ENCODE measurements at regions not wholly inside any gene's neighbourhood (a gene's known extent, or its start where the extent isn't known, plus 50 kb on each side); places are given as distances from the start of the nearest gene placed in this dataset.
"Not testable (repeated sequence)": the region's sequence is repeated elsewhere in the genome, so short reads cannot be mapped to it uniquely, and the experiment has no call there.

- Histone ChIP-seq H3K4me2 (ENCODE audit: control insufficient read depth, insufficient read depth) (no peak overlapping the region), H3K4me1 (ENCODE audit: control insufficient read depth, insufficient read depth, low read length) (no peaks in the 10 kb centered on the region), H4K20me1 (ENCODE audit: control insufficient read depth, insufficient read depth) (no peaks in the 10 kb centered on the region), H3K9me3 (replicated peaks; ENCODE audit: control insufficient read depth, insufficient read depth, low read length) (no peaks in the 10 kb centered on the region), H3K27me3 (replicated peaks in 1 of 2; ENCODE audit: control insufficient read depth in 2 of 2, insufficient read depth in 2 of 2, low read length in 1 of 2) (peaks cover 0 to 3% of the 10 kb centered on the region in 2 experiments; a peak in 3 of 4 replicates), H3K9ac (ENCODE audit: control insufficient read depth, insufficient read depth, low read length) (no peak overlapping the region), H3K27ac (ENCODE audit: control insufficient read depth, insufficient read depth) (no peak overlapping the region), H3K79me2 (ENCODE audit: control insufficient read depth, insufficient read depth, low read length) (no peaks in the 10 kb centered on the region), H2AFZ (ENCODE audit: control insufficient read depth, low read depth, low read length) (no peak overlapping the region), H3K36me3 (ENCODE audit: control insufficient read depth in 2 of 2, insufficient read depth in 2 of 2, low read length in 1 of 2) (no peaks in the 10 kb centered on the region), H3K4me3 (no peak overlapping the region)
- no peak for TF ChIP-seq YBX1 (IDR thresholded peaks at IDR 0.05)
- no peak for TF ChIP-seq ATF7 (IDR thresholded peaks at IDR 0.05; ENCODE audit: low read depth)
- no peak for TF ChIP-seq E2F8 (IDR thresholded peaks at IDR 0.05; ENCODE audit: low read depth, partially characterized antibody)
- intact Hi-C loops (cut with micrococcal nuclease; ENCODE audit: unreplicated experiment) (no loop called here), in situ Hi-C loops (cut with MboI) (no loop called here)
- ChIA-PET RAD21 (ENCODE audit: unreplicated experiment) (no interaction called here), SMC1A (ENCODE audit: uncharacterized antibody, unreplicated experiment) (no interaction called here), CTCF (no interaction called here), POLR2A (no interaction called here)
- ATAC-seq = no peak
- FAIRE-seq = no peak
- DNase-seq (ENCODE audit: low read depth, low spot score) = no peak
- no TSS peak for BruUV-seq (replicated peaks)
- 22% methylated on average over 4 of the region's 4 CpGs for WGBS (ENCODE audit: insufficient coverage, insufficient replicate concordance, low lambda C conversion rate, missing lambda C conversion rate)
These were observed 67.4 kb upstream of the CNIH3 start for GRCh38 chr1:224548676-224549075.

GRCh38 chr1:224551189-224551588 lies 64.9 kb upstream of the CNIH3 start:
- RAD21 ChIA-PET (ENCODE audit: unreplicated experiment); H3K4me1 ChIP-seq (ENCODE audit: control insufficient read depth, insufficient read depth, low read length); CTCF ChIA-PET; H4K20me1 ChIP-seq (ENCODE audit: control insufficient read depth, insufficient read depth); ATAC-seq; FAIRE-seq; H3K27me3 ChIP-seq (replicated peaks in 1 of 2; ENCODE audit: control insufficient read depth in 2 of 2, insufficient read depth in 2 of 2, low read length in 1 of 2); H2AFZ ChIP-seq (ENCODE audit: control insufficient read depth, low read depth, low read length); POLR2A ChIA-PET; SMC1A ChIA-PET (ENCODE audit: uncharacterized antibody, unreplicated experiment); H3K9ac ChIP-seq (ENCODE audit: control insufficient read depth, insufficient read depth, low read length); H3K27ac ChIP-seq (ENCODE audit: control insufficient read depth, insufficient read depth); H3K79me2 ChIP-seq (ENCODE audit: control insufficient read depth, insufficient read depth, low read length); DNase-seq (ENCODE audit: low read depth, low spot score); BruUV-seq (replicated peaks); H3K4me2 ChIP-seq (ENCODE audit: control insufficient read depth, insufficient read depth); H3K9me3 ChIP-seq (replicated peaks; ENCODE audit: control insufficient read depth, insufficient read depth, low read length); in situ Hi-C loops (cut with MboI); intact Hi-C loops (cut with micrococcal nuclease; ENCODE audit: unreplicated experiment); H3K36me3 ChIP-seq (ENCODE audit: control insufficient read depth in 2 of 2, insufficient read depth in 2 of 2, low read length in 1 of 2); H3K4me3 ChIP-seq: not testable (repeated sequence)
- 51% methylated on average over 4 of the region's 4 CpGs for WGBS (ENCODE audit: insufficient coverage, insufficient replicate concordance, low lambda C conversion rate, missing lambda C conversion rate)

Measured in GM12878 (cell line).